IgD-negative memory B cell (primary cell): ENCODE measurements at regions not wholly inside any gene's neighbourhood (a gene's known extent, or its start where the extent isn't known, plus 50 kb on each side); places are given as distances from the start of the nearest gene placed in this dataset.

Experiments used
- H3K27ac Mint-ChIP-seq, 3 donors: one replicate each; pipeline ENCODE4 v1.8.0; 2020 to 2022; ENCODE audit warnings: mild to moderate bottlenecking in 3 of 3, mixed read lengths in 3 of 3, moderate library complexity in 1 of 3
- H3K27me3 Mint-ChIP-seq: one replicate; pipeline ENCODE4 v1.8.0; 2021; ENCODE audit warnings: mixed read lengths
- H3K36me3 Mint-ChIP-seq: one replicate; pipeline ENCODE4 v1.8.0; 2020; ENCODE audit warnings: mild to moderate bottlenecking, mixed read lengths
- H3K4me1 Mint-ChIP-seq, 3 donors: one replicate each; pipeline ENCODE4 v1.8.0; 2020 to 2022; ENCODE audit warnings: mixed read lengths in 3 of 3, mild to moderate bottlenecking in 1 of 3
- H3K4me3 Mint-ChIP-seq, 4 donors: one replicate each; pipeline ENCODE4 v1.8.0; 2020 to 2022; ENCODE audit warnings: mild to moderate bottlenecking in 4 of 4, mixed read lengths in 4 of 4, moderate library complexity in 3 of 4
- H3K9me3 Mint-ChIP-seq, 3 donors: one replicate each; pipeline ENCODE4 v1.8.0; 2020 to 2021; ENCODE audit warnings: mixed read lengths in 3 of 3, mild to moderate bottlenecking in 1 of 3

DNA sequence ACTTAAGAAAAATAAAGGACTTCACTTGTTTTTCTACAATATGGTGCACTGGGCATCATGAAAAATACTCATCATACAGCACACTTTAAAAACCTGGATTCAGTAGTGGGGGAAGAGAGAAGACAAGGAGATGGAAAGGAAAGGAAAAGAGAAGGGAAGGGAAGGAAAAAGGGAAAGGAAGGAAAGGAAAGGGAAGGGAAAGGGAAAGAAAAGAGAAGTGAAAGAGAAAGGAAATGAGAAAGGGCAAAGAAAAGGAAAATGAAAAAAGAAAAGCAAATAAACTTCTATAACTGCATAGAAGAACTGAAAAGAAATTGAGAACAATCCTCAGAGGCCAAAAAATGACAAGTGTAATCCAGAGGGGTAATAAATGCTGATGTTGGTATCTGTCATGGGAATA lies 388.1 kb upstream of the PKDCC start:
- no peaks in the 10 kb centered on the region for H3K36me3 Mint-ChIP-seq
- H3K4me3 Mint-ChIP-seq = no peak overlapping the region
- no peak overlapping the region for H3K27ac Mint-ChIP-seq
- H3K9me3 Mint-ChIP-seq = no peaks in the 10 kb centered on the region
- no peaks in the 10 kb centered on the region for H3K27me3 Mint-ChIP-seq
- no peaks in the 10 kb centered on the region for H3K4me1 Mint-ChIP-seq

- H3K36me3 Mint-ChIP-seq = no peaks in the 10 kb centered on the region
- H3K4me3 Mint-ChIP-seq = no peak overlapping the region
- no peak overlapping the region for H3K27ac Mint-ChIP-seq
- no peaks in the 10 kb centered on the region for H3K4me1 Mint-ChIP-seq
- H3K9me3 Mint-ChIP-seq = no peaks in the 10 kb centered on the region
- no peaks in the 10 kb centered on the region for H3K27me3 Mint-ChIP-seq
These were observed 385.4 kb upstream of the PKDCC start for GRCh38 chr2:41662461-41662860.

- Mint-ChIP-seq H3K36me3 (no peaks in the 10 kb centered on the region), H3K4me3 (no peak overlapping the region), H3K9me3 (no peaks in the 10 kb centered on the region), H3K27me3 (no peaks in the 10 kb centered on the region), H3K27ac (no peak overlapping the region), H3K4me1 (no peaks in the 10 kb centered on the region)
These were observed 384.8 kb upstream of the PKDCC start for GRCh38 chr2:41663056-41663455.

DNA sequence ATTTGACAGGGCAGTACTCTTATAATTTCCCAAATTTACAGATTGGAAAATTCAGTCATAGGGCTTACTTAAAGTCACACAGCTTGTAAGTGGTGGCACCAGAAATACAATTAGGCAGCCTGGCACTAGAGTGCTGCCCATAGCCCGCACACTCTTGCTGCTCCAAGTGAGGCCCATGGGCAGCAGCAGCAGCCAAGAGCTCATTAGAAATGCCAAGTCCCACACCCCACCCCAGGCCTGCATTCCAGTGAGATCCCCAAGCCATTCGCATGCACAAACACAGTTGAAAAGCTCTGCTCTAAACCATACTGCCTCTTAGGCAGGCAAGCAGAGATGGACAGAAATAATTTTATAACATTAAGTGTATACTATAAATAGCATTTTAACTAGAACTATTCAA lies 379.3 kb upstream of the PKDCC start:
- Mint-ChIP-seq H3K9me3 (no peaks in the 10 kb centered on the region), H3K27ac (no peak overlapping the region), H3K36me3 (no peaks in the 10 kb centered on the region), H3K4me3 (no peak overlapping the region), H3K27me3 (peaks cover 3% of the 10 kb centered on the region), H3K4me1 (no peaks in the 10 kb centered on the region)

GRCh38 chr2:41678639-41679038 lies 369.2 kb upstream of the PKDCC start:
- no peak overlapping the region for H3K4me3 Mint-ChIP-seq
- H3K27ac Mint-ChIP-seq = no peak overlapping the region
- no peaks in the 10 kb centered on the region for H3K4me1 Mint-ChIP-seq
- no peaks in the 10 kb centered on the region for H3K36me3 Mint-ChIP-seq
- H3K27me3 Mint-ChIP-seq = no peaks in the 10 kb centered on the region
- no peaks in the 10 kb centered on the region for H3K9me3 Mint-ChIP-seq

- Mint-ChIP-seq H3K27ac (no peak overlapping the region), H3K4me1 (no peaks in the 10 kb centered on the region), H3K9me3 (no peaks in the 10 kb centered on the region), H3K36me3 (no peaks in the 10 kb centered on the region), H3K4me3 (no peak overlapping the region), H3K27me3 (no peaks in the 10 kb centered on the region)
These were observed 361.7 kb upstream of the PKDCC start for GRCh38 chr2:41686156-41686555.

- Mint-ChIP-seq H3K27me3 (peaks cover 5% of the 10 kb centered on the region), H3K4me1 (no peaks in the 10 kb centered on the region), H3K36me3 (no peaks in the 10 kb centered on the region), H3K9me3 (no peaks in the 10 kb centered on the region), H3K4me3 (no peak overlapping the region), H3K27ac (peak overlapping the region in 1 of 3 donors; percentile 47)
These were observed 356.3 kb upstream of the PKDCC start for GRCh38 chr2:41691561-41691960.

DNA sequence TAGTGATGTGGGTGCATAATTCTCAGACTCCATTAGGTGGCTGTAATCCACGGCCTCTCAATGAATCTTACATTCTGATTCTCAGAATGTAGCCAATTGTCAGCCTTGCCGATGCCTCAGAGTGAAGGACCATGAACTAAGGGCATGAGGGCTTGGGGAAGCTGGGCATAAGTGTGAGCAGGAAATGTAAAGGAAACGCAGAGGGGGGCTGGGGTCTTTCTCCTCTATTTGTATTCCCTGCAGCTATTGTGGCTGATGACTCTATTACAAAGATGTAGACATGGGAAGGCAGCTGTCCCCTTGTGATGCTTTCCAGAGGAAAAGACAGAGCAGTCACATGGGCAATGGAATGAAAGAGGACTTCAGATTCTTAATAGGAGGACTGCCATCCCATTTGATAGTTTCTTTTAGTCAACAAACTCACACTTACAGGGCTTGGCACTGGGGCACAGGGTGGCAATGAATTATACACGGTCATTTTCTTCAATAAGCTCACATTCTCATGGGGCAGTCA lies 353.2 kb upstream of the PKDCC start:
- H3K36me3 Mint-ChIP-seq = no peaks in the 10 kb centered on the region
- peaks cover 0 to 4% (median 0%) of the 10 kb centered on the region in 3 donors for H3K4me1 Mint-ChIP-seq
- no peak overlapping the region for H3K27ac Mint-ChIP-seq
- H3K4me3 Mint-ChIP-seq = no peak overlapping the region
- no peaks in the 10 kb centered on the region for H3K9me3 Mint-ChIP-seq
- peaks cover 9% of the 10 kb centered on the region for H3K27me3 Mint-ChIP-seq

GRCh38 chr2:41695198-41696113 lies 352.4 kb upstream of the PKDCC start:
- H3K9me3 Mint-ChIP-seq = no peaks in the 10 kb centered on the region
- no peak overlapping the region for H3K27ac Mint-ChIP-seq
- peaks cover 9% of the 10 kb centered on the region for H3K27me3 Mint-ChIP-seq
- peaks cover 0 to 4% (median 0%) of the 10 kb centered on the region in 3 donors for H3K4me1 Mint-ChIP-seq
- no peak overlapping the region for H3K4me3 Mint-ChIP-seq
- H3K36me3 Mint-ChIP-seq = no peaks in the 10 kb centered on the region

GRCh38 chr2:41697389-41697788 lies 350.4 kb upstream of the PKDCC start:
- Mint-ChIP-seq H3K4me1 (peaks cover 0 to 4% (median 0%) of the 10 kb centered on the region in 3 donors), H3K9me3 (no peaks in the 10 kb centered on the region), H3K4me3 (no peak overlapping the region), H3K27ac (no peak overlapping the region), H3K27me3 (peaks cover 7% of the 10 kb centered on the region), H3K36me3 (no peaks in the 10 kb centered on the region)

GRCh38 chr2:41698678-41699422 lies 349.0 kb upstream of the PKDCC start:
- Mint-ChIP-seq H3K9me3 (no peaks in the 10 kb centered on the region), H3K27ac (no peak overlapping the region), H3K36me3 (no peaks in the 10 kb centered on the region), H3K27me3 (peaks cover 7% of the 10 kb centered on the region), H3K4me1 (peaks cover 0 to 4% (median 0%) of the 10 kb centered on the region in 3 donors), H3K4me3 (no peak overlapping the region)

- Mint-ChIP-seq H3K9me3 (no peaks in the 10 kb centered on the region), H3K36me3 (peaks cover 2% of the 10 kb centered on the region), H3K27me3 (peaks cover 6% of the 10 kb centered on the region), H3K4me1 (peaks cover 0 to 4% (median 0%) of the 10 kb centered on the region in 3 donors), H3K27ac (no peak overlapping the region), H3K4me3 (no peak overlapping the region)
These were observed 346.6 kb upstream of the PKDCC start for GRCh38 chr2:41701231-41701630.

GRCh38 chr2:41703123-41703522 lies 344.7 kb upstream of the PKDCC start:
- peaks cover 0 to 4% (median 0%) of the 10 kb centered on the region in 3 donors for H3K4me1 Mint-ChIP-seq

DNA sequence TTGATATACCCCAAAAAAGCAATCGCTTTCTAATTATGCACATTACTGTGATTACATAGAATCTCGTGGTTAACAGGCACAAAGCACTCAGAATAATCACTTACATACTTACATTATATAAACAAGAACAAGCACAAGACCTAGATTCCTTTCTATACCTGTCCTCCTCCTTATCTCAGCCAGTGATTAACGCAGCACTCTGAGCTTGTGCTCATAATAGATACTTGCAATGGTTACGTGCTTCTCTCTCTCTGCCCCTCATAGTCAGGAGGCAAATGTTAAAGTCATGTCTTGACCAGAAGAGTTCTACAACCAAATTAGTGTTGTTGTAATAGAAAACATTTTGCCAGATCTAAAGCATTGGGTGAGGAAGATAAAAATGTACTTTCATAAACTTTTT lies 342.2 kb upstream of the PKDCC start:
- Mint-ChIP-seq H3K4me3 (no peak overlapping the region), H3K36me3 (peaks cover 2% of the 10 kb centered on the region), H3K27me3 (peaks cover 2% of the 10 kb centered on the region), H3K27ac (no peak overlapping the region), H3K4me1 (peaks cover 5 to 14% (median 7%) of the 10 kb centered on the region in 3 donors), H3K9me3 (no peaks in the 10 kb centered on the region)

More at GRCh38 chr2:41703123-41703522, 344.7 kb upstream of the PKDCC start:
- Mint-ChIP-seq H3K4me3 (no peak overlapping the region), H3K27me3 (peaks cover 2% of the 10 kb centered on the region), H3K9me3 (no peaks in the 10 kb centered on the region), H3K27ac (no peak overlapping the region), H3K36me3 (peaks cover 2% of the 10 kb centered on the region)

- Mint-ChIP-seq H3K9me3 (no peaks in the 10 kb centered on the region), H3K27ac (no peak overlapping the region), H3K4me1 (peaks cover 5 to 14% (median 7%) of the 10 kb centered on the region in 3 donors), H3K36me3 (peaks cover 2% of the 10 kb centered on the region), H3K27me3 (peaks cover 2% of the 10 kb centered on the region), H3K4me3 (no peak overlapping the region)
These were observed 341.5 kb upstream of the PKDCC start for GRCh38 chr2:41706286-41706685.
